HG02852 (cell line): ENCODE measurements at regions not wholly inside any gene's neighbourhood (a gene's known extent, or its start where the extent isn't known, plus 50 kb on each side); places are given as distances from the start of the nearest gene placed in this dataset.

ENCODE experiments used
- ATAC-seq: cut with Tn5 transposase; IDR thresholded peaks from one replicate; pipeline ENCODE4 v1.9.1; 2021; ENCODE audit warnings: mild to moderate bottlenecking, moderate library complexity; ENCODE audit not compliant: unreplicated experiment

DNA sequence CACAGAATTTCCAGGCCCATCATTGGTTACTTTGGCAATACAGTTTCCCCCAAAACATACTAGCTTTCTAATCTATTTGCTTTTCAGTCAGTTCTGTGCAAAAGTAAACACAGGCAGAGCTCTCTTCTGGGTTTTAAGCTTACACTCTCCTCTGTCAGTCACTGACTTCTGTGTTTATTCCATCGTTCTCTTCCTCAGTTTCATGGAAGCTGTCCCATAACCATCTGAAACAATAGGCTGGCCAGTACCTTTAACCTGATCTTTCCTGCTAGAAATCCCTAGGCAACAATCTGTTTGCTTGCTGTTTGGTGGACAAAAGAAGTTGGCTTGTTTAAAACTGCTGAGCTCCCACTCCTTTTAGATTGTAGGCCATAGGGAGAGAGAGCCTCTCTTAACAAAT lies 431.5 kb downstream of the HACE1 start:
- no peak for ATAC-seq

- no peak for ATAC-seq
Measured at GRCh38 chr6:104423691-104424090, 436.0 kb downstream of the HACE1 start.

DNA sequence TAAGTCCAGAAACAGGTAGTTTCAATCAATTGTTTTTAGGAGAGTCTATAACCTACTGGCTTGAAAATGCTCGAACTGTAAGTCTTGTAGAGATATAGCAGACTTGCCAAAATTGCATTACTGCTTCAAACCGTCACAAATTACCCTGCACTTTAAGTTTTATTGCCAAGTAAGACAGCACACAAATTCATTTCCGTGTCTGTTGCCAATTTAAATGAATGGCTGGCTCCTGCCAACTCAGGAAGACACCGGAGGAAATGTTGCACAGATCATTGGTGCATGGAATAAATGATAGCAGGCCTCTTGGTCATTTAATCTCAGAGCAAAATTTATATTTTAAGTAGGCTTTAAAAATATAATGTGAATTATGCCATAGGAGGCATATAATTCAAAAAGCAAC lies 438.1 kb downstream of the HACE1 start:
- ATAC-seq = no peak

- no peak for ATAC-seq
Measured at GRCh38 chr6:104418839-104419238, 440.9 kb downstream of the HACE1 start.

DNA sequence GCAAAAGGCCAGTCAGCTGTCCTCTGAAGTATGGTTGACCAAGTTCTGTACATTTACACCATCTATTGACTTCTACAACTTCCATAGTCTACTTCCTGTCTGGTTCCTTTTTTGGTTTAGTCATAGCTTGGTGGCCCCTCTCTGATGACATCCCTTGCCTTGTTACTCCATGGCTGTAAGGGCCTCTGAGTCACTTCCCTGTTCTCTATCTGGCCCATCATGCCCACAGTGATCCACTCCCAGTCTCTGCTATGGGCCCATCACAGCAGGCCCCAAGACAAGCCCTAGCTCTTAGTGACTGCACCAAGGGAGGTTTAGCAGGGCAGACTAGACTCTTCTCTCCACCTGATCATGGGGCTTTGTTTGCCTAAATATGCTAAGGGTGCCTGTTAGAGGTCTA lies 441.6 kb downstream of the HACE1 start:
- no peak for ATAC-seq

DNA sequence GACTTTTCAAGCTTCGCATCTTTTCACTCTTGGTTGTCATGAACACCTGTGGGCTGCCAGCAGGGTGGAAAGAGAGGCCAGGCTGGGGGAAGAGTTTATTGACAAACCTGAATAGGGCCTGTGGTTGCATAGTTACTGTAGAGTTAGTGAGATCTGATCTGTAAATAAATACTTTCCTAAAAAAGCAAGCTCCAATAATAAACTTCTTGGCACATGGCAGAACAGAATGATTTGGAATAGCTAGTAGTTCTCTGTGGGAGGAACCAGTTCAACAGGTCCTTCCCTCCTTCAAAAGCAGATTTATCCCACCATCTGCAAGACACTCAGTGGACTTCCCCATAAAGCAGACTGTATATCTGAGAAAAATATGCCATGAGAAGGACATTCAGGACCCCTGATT lies 445.0 kb downstream of the HACE1 start:
- no peak for ATAC-seq

DNA sequence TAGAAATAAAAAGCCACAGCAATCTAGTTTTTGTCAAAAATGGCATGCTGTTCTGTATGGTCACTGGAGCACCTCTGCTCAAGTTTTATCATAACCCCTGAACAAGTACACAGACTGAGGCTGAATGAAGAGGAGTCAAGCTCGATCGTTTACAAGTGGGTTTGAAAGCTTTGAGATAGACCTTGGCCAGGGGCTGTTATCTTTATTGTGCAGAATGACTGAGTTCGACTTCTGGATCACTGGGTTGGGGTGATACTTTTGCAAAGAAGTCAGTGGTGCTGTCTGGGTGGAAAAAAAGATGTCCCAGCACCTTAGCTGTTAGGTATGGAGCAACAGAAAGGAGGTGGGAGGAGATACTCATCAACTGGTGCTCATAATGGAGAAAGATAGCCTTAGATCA lies 446.0 kb downstream of the HACE1 start:
- ATAC-seq = no peak

- no peak for ATAC-seq
Measured at GRCh38 chr6:104411302-104411701, 448.4 kb downstream of the HACE1 start.

- ATAC-seq = no peak
Measured at GRCh38 chr6:104409913-104410312, 449.8 kb downstream of the HACE1 start.

DNA sequence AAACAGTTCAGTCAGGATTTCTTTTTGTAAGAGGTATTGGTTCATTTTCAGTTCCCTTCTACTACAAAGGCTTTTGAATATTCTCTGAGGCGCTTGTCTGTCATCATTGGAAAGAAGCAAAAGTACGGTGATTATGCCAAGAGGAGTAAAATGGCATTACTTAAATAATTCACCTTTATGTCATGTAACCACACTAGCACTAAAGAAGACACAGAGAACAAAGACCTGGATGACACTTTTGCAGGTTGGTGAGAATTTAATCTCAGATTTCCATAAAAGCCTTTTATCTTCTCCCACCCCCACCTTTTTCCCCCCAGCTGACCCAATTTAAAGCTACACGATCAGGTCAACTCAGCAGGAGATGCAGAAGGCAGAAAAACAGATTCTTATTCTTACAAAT lies 451.8 kb downstream of the HACE1 start:
- no peak for ATAC-seq

- ATAC-seq = no peak
Measured at GRCh38 chr6:104404377-104404776, 455.3 kb downstream of the HACE1 start.

GRCh38 chr6:104402572-104402971 lies 457.1 kb downstream of the HACE1 start:
- ATAC-seq = no peak

GRCh38 chr6:104401926-104402325 lies 457.8 kb downstream of the HACE1 start:
- no peak for ATAC-seq

DNA sequence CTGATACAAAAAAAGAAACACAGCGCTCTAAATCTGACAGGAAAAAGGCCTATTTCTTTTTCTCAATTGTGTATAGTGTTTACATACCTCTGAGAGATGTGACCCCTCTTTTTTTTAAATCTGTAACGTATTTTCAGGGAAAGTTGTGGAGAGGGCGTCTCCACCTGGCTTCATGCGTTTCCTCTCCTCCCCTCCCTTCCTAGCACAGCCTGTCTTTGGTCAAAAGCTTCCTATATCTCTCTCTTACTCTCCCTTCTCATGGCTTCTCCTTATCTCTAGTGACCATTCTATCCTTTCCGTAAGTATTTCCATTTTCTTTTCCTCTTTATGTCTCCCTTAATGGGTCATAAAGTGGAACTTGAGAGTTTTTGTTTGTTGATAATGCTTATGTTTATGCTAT lies 458.9 kb downstream of the HACE1 start:
- ATAC-seq = no peak

DNA sequence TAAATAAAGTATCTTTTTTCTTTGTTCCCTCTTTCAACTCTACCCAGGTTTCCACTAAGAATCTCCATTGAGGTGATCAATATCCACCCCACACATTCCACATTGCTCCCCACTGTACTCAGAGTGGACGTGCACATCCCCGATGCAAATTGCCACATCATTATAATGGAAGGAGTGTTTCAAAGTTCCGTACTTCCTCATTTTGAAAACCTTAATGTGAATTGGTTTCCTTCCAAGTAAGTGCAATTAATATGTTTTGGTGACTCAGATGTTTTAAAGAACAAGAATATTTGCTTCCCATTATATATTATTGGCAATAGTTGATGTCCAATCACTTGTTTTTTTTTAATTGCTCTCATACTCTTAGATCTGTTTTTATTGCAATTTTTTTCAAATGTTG lies 463.6 kb downstream of the HACE1 start:
- no peak for ATAC-seq

DNA sequence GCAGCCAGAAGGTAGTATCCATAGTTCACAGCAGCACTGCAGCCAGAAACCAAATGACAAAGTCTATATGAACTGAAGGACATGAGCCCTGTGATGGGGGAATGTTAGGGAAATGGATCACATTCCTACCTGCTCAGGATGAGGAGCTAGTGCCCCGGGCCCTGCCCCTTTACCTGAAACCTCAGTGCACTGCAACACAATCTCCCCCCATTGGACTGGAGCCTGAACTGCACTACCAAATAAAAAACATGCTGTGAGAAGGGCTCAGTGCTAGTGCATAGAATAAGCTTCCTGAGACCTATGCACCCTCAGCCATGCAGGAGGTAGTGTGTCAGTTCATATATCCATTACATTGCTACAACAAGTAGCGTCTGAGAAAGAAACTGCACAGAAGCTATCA lies 477.8 kb downstream of the HACE1 start:
- no peak for ATAC-seq

DNA sequence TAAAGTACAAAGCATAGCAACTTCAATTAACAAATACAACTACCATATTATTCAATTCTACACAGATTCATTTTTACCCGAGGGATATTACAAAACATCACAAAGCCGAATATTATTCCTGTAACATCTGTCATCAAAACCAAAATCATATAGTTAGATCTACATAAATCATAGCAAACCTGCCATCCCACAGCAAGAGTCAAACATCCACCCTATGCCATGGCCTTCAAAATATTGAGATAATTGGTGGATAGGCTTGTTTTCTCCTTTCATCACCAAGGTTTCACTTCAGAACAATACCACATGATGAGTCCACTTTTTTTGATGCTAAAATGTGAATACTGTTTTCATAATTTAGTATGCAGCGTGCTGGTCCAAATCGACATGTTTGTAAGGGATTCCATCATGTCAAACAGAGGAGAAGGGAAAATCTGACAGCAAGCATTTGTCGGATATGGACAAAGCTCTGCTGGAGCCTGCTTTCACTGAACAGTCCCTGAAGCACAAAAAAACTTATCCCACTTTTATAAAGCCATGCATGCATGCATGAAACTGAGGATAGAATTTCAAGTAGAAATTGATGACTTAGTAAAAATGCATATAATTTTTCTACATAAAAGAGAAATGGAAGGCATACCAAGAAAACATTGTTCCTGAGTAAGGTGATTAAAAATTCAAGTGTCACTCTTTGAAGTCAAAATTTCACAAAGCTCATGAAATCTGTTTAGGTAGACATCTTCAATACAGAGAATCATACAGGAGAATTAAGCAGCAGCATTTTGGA lies 494.1 kb downstream of the HACE1 start:
- no peak for ATAC-seq

DNA sequence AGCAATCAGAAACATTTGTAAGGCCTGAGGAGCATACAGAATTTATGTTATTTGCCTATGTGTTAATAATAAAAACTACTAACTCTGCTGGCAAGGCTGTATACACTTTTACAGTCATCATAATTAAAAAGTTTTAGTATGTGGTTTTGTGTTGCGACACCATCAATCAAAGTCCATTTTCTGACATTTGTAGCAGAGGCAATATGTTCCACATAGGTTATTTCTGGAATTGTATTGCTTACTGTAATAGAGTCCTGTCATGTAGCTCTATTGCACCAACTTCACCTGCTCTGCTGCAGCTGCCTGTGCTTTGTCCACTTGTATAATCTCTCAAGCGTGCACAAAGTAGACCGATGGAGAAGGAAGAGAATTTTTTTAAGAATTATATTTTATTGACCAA lies 501.8 kb downstream of the HACE1 start:
- ATAC-seq = no peak

- ATAC-seq = no peak
Measured at GRCh38 chr6:104356197-104356596, 503.5 kb downstream of the HACE1 start.

- ATAC-seq = no peak
Measured at GRCh38 chr6:104349191-104349590, 510.5 kb downstream of the HACE1 start.

DNA sequence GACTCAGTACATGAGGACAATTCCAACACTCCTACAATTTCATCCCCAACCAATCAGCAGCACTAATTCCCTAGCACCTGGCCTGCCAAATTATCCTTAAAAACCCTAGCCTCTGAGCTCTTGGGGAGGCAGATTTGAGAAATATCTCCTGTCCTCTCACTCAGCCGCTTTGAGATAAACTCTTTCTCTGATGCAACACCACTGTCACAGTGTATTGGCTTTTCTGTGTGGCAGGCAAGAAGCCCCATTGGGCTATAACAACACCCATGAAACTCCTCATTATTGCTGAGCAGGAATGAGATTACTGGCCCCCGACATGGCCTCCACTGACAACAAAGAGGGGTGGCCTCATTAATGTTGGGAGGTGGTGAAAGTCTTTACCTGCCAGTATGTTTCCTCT lies 515.5 kb downstream of the HACE1 start:
- no peak for ATAC-seq

DNA sequence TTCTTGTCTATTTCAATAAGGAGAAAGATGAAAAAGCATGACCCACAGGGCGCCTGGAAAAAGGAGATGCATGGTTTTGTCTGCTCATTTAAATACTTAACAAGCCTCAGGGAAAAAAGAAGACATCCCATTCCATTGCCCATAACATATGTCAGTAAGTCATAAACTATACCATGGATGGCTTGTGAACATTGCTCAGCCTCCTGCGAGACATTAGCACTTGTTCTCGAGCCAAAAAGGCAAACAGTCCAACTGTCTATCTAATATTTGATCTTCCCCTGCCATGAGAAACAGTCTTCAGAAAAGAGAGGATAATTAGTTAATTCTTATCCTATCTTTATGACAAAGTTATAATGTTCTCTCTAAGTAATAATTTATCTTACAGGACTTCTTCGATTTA lies 527.4 kb downstream of the HACE1 start:
- no peak for ATAC-seq
